Epithelial cell of proximal tubule (primary cell): ENCODE measurements at regions not wholly inside any gene's neighbourhood (a gene's known extent, or its start where the extent isn't known, plus 50 kb on each side); places are given as distances from the start of the nearest gene placed in this dataset.

Experiments used
- DNase-seq: peaks from one replicate; pipeline ENCODE4 v3.0.0-alpha.2; 2011; ENCODE audit warnings: low read depth
- H3K4me3 ChIP-seq: 2 replicates; pipeline ENCODE4 v1.5.1; 2011; ENCODE audit warnings: low read depth, mild to moderate bottlenecking, low read length
- TF ChIP-seq, protein P1 (sequence below): conservative IDR thresholded peaks from 2 replicates; pipeline ENCODE4 v1.5.1; 2012; ENCODE audit warnings: low read depth, mild to moderate bottlenecking, low read length

DNA sequence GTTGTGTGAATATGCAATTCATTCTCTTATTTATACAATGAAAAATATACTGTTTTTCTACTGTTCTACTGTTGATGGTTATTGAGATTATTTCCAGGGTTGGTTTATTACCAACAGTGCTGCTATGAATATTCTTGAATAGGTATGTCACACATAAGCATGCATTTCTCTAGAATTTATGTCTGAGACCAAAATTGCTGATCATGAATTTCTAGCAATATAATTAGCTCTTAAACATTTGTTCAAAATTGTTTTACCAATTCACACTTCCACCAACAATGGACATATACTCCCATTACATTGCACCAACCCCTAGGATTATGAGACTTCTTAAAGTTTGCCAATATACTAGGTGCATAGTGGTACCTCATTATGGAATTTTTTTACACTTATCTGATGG, 164.1 kb upstream of the KCNQ5 start:
- DNase-seq: no peak
- no peak overlapping the region for H3K4me3 ChIP-seq
- TF ChIP-seq, protein P1, sequence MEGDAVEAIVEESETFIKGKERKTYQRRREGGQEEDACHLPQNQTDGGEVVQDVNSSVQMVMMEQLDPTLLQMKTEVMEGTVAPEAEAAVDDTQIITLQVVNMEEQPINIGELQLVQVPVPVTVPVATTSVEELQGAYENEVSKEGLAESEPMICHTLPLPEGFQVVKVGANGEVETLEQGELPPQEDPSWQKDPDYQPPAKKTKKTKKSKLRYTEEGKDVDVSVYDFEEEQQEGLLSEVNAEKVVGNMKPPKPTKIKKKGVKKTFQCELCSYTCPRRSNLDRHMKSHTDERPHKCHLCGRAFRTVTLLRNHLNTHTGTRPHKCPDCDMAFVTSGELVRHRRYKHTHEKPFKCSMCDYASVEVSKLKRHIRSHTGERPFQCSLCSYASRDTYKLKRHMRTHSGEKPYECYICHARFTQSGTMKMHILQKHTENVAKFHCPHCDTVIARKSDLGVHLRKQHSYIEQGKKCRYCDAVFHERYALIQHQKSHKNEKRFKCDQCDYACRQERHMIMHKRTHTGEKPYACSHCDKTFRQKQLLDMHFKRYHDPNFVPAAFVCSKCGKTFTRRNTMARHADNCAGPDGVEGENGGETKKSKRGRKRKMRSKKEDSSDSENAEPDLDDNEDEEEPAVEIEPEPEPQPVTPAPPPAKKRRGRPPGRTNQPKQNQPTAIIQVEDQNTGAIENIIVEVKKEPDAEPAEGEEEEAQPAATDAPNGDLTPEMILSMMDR: no peak

DNA sequence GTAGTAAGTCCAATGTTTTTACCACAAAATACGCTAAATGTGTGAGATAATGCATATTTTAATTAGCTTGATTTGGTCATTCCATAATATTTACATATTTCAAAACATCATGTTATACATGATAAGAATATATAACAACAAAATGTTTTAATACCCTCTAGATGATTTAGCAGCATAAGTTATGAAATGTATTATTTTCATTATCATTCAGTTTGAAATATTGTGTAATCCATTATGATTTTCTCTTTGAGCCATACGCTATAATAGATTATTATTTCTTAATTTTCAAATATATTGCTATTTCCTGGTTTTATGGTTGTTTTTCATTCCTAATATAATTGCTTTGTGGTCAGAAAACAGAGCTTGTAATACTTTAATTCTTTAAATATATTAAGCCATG, 163.3 kb upstream of the KCNQ5 start:
- no peak for DNase-seq
- no peak overlapping the region for H3K4me3 ChIP-seq
- TF ChIP-seq, protein P1: no peak

DNA sequence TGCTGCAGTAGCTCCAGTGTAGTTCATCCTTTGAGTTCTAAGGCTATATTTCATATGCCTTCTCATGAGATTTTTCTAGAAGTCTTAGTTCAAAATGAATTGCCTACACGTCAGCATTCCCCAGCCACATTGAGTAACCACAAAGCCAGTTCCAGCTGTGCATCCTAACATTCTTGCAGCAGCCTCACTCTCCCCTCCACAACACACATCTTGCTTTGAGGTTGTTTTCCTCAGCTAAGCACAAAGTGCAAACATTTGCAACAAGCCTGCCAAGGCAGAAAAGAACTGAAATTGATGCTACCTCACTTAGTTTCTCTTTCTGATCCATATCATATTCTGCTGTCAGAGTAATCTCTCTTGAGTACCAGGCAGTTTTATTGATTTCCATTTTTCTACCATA, 160.7 kb upstream of the KCNQ5 start:
- no peak for DNase-seq
- TF ChIP-seq, protein P1: no peak
- H3K4me3 ChIP-seq: no peak overlapping the region

DNA sequence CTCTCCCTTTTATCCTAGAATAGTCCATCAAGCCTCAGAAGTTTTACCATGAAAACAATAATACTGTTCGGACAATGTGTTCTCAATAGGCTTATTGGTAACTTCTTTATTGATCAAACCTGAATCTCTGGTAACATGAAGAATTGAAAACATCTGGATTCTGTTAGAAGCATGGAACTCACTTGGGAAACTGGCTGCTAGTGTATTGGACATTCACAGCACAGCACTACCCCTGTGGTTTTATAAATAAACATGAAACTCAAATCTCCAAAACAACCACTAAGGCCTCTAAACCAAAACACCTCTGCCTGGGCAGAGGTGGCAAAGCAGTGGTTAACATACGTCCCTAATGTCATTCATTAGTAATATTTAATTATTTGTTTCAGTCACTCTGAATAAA, 157.6 kb upstream of the KCNQ5 start:
- no peak for DNase-seq
- TF ChIP-seq, protein P1: no peak

DNA sequence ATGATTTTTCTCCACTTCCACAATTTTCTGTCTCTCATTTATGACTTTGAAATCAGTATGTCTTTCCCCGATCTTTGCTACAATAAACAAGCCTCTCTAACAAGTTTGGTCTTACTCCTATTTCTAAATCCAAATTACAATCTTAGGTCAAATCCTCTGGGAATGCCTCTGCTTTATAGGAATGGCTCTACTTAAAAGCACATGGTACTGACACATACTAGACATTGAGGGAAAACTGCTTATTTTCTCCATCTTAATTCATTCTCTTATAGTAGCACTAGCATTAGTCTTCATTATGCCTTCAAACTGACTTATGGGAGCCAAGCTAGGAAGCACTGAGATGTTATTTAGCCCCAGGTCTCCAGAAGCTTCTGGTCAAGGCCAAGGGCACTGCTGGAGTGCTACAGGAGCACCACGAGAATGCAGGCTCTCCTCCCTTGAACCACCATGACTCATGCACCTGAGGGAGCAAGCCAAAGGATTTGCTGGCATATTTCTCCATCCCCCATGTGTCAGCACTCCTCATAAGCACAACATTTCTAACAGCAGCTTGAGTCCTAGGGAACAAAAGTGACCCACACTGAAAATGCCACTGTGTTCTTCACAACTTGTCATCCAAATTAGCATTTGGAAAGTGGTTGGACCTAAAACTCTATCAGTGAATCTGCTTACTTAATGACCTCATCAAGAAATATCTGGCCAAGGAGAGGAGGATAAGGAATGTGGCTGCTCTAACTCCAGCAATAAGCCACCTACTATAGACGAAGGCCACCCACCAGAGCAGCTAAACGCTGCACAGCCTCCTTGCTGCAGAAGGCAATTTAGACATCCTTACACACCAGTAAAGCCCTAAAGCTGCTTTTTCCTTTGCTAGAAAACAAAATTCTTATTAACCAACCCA, 156.8 kb upstream of the KCNQ5 start:
- TF ChIP-seq, protein P1: no peak
- DNase-seq: peak; percentile 10

More for the DNA sequence above, 157.6 kb upstream of the KCNQ5 start:
- H3K4me3 ChIP-seq: no peak overlapping the region

DNA sequence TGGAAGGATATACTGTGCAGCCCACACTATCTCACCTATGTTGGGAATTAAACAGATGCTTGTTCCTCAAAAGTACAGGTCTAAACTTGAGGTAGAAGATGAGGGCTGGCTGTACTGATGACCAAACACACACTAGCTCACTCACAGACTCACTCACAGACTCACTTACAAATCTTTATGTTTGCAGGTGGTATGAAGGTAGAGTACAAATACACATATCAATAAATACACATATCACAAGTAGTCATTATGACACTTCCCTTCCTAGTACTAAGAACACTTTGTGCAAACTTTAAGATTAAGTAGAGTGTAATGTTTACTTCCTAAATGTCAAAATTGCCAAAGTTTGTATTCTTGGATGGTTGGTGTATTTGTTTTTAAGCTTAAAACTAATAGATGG, 155.4 kb upstream of the KCNQ5 start:
- DNase-seq: no peak
- TF ChIP-seq, protein P1: no peak
- no peak overlapping the region for H3K4me3 ChIP-seq

More for the DNA sequence above, 156.8 kb upstream of the KCNQ5 start:
- H3K4me3 ChIP-seq: no peak overlapping the region
